ENCODE measurements at regions not wholly inside any gene's neighbourhood (a gene's known extent, or its start where the extent isn't known, plus 50 kb on each side); places are given as distances from the start of the nearest gene placed in this dataset.

DNA sequence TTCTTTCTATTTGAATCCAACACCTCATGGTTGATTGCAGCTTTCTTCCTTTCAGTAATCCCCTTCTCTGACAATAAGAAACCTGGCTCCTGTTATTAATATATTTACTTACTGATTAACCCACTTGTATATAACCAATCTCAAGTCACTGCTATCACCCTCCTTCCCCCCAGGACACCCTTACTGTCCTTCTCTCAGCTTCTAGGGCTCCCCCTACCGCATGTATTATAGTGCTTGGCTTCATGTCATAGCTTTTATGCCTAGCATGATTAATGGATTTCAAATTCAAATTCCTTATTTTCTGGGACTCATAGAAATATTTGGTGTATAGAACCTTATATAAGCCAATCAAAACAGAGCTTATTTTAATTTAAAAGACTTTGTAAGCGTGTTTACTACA, 75.7 kb upstream of the BNIP2 start:
- H3K27me3 ChIP-seq (ENCODE audit: control insufficient read depth in 1 of 2, insufficient read depth in 2 of 2, low read length in 2 of 2): no peaks in the 10 kb centered on the region
- H3K9ac ChIP-seq (ENCODE audit: insufficient read depth, low read depth, low read length): no peak overlapping the region
- 0% methylated on average over 2 of the region's 2 CpGs for WGBS (ENCODE audit: low lambda C conversion rate)
- H4K20me1 ChIP-seq (ENCODE audit: insufficient read depth, low read length): no peaks in the 10 kb centered on the region
- no peaks in the 10 kb centered on the region for H3K36me3 ChIP-seq (replicated peaks in 1 of 2; ENCODE audit: control insufficient read depth in 1 of 2, insufficient read depth in 2 of 2, low read length in 2 of 2)
- no peaks in the 10 kb centered on the region for H3K4me1 ChIP-seq (ENCODE audit: insufficient read depth, low read length)
- no peak overlapping the region for H3K27ac ChIP-seq (ENCODE audit: extremely low read length, insufficient read depth, low read length)
- H3K4me3 ChIP-seq (replicated peaks in 1 of 3; ENCODE audit: insufficient read depth in 1 of 3, low read depth in 2 of 3, low read length in 3 of 3): no peak overlapping the region
- TF ChIP-seq HDAC6 (IDR thresholded peaks at IDR 0.05; ENCODE audit: low read depth, low read length) (no peak), SMC3 (IDR thresholded peaks at IDR 0.05; ENCODE audit: low read length) (peak; percentile 12; the same call in 1 of the 2 replicates)
- TF ChIP-seq, protein P1, sequence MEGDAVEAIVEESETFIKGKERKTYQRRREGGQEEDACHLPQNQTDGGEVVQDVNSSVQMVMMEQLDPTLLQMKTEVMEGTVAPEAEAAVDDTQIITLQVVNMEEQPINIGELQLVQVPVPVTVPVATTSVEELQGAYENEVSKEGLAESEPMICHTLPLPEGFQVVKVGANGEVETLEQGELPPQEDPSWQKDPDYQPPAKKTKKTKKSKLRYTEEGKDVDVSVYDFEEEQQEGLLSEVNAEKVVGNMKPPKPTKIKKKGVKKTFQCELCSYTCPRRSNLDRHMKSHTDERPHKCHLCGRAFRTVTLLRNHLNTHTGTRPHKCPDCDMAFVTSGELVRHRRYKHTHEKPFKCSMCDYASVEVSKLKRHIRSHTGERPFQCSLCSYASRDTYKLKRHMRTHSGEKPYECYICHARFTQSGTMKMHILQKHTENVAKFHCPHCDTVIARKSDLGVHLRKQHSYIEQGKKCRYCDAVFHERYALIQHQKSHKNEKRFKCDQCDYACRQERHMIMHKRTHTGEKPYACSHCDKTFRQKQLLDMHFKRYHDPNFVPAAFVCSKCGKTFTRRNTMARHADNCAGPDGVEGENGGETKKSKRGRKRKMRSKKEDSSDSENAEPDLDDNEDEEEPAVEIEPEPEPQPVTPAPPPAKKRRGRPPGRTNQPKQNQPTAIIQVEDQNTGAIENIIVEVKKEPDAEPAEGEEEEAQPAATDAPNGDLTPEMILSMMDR (CRISPR knock-in tag; IDR thresholded peaks at IDR 0.05): 0 out of 2 replicates have a peak, but pooled peaks have one; percentile 22
- no peak overlapping the region for H2AFZ ChIP-seq (ENCODE audit: low read length)
- ATAC-seq: no peak
- ChIA-PET POLR2A (no interaction called here), CTCF (ENCODE audit: low intra/inter-chr PET ratio, low total read pairs) (interaction anchor here (1.6 kb wide), 1 partner anchor 40 kb away, joined by 6 read pairs; no protein-coding TSS in a partner anchor)
- FAIRE-seq: no peak
- BruUV-seq (replicated peaks): no TSS peak
- no peaks in the 10 kb centered on the region for H3K9me3 ChIP-seq (ENCODE audit: low read length)
- DNase-seq (ENCODE audit: low spot score): no peak
- intact Hi-C loops (cut with micrococcal nuclease; ENCODE audit: unreplicated experiment): loop anchor here (2.0 kb wide), 1 partner anchor 40 kb away; no protein-coding TSS in a partner anchor
- in situ Hi-C loops (cut with HindIII; ENCODE audit: extremely low pct_ligation_motif_present, low pct_unique_long_range_greater_than_20kb): loop anchor here (10.0 kb wide), 1 partner anchor 60 kb away; no protein-coding TSS in a partner anchor
- H3K4me2 ChIP-seq (ENCODE audit: low read depth, low read length): no peak overlapping the region
- H3K79me2 ChIP-seq (ENCODE audit: insufficient read depth, low read length): no peaks in the 10 kb centered on the region

GRCh38 chr15:59762558-59762957, 73.4 kb upstream of the BNIP2 start:
- in situ Hi-C loops (cut with HindIII; ENCODE audit: extremely low pct_ligation_motif_present, low pct_unique_long_range_greater_than_20kb): loop anchor here (10.0 kb wide), 1 partner anchor 62 kb away; no protein-coding TSS in a partner anchor
- WGBS (ENCODE audit: low lambda C conversion rate): 29% methylated on average over 3 of the region's 3 CpGs
- intact Hi-C loops (cut with micrococcal nuclease; ENCODE audit: unreplicated experiment): no loop called here
- BruUV-seq (replicated peaks): no TSS peak
- FAIRE-seq: no peak
- ChIA-PET CTCF (ENCODE audit: low intra/inter-chr PET ratio, low total read pairs) (no interaction called here), POLR2A (no interaction called here)
- DNase-seq (ENCODE audit: low spot score): no peak
- H3K9me3 ChIP-seq (ENCODE audit: low read length): no peaks in the 10 kb centered on the region
- H2AFZ ChIP-seq (ENCODE audit: low read length): no peak overlapping the region
- no peak overlapping the region for H3K4me3 ChIP-seq (replicated peaks in 1 of 3; ENCODE audit: insufficient read depth in 1 of 3, low read depth in 2 of 3, low read length in 3 of 3)
- no peak overlapping the region for H3K4me2 ChIP-seq (ENCODE audit: low read depth, low read length)
- H3K79me2 ChIP-seq (ENCODE audit: insufficient read depth, low read length): no peaks in the 10 kb centered on the region
- no peaks in the 10 kb centered on the region for H3K4me1 ChIP-seq (ENCODE audit: insufficient read depth, low read length)
- no peak for ATAC-seq
- H3K27ac ChIP-seq (ENCODE audit: extremely low read length, insufficient read depth, low read length): no peak overlapping the region
- no peaks in the 10 kb centered on the region for H3K27me3 ChIP-seq (ENCODE audit: control insufficient read depth in 1 of 2, insufficient read depth in 2 of 2, low read length in 2 of 2)
- H4K20me1 ChIP-seq (ENCODE audit: insufficient read depth, low read length): no peaks in the 10 kb centered on the region
- H3K36me3 ChIP-seq (replicated peaks in 1 of 2; ENCODE audit: control insufficient read depth in 1 of 2, insufficient read depth in 2 of 2, low read length in 2 of 2): no peaks in the 10 kb centered on the region
- H3K9ac ChIP-seq (ENCODE audit: insufficient read depth, low read depth, low read length): no peak overlapping the region
- TF ChIP-seq ZNF432 (CRISPR knock-in tag; IDR thresholded peaks at IDR 0.05; ENCODE audit: borderline replicate concordance) (no peak), KLF15 (CRISPR knock-in tag; IDR thresholded peaks at IDR 0.05; ENCODE audit: borderline replicate concordance) (no peak), EP300 (IDR thresholded peaks at IDR 0.05; ENCODE audit: low read depth in 2 of 2, low read length in 2 of 2) (no peak), EP300 (CRISPR knock-in tag; IDR thresholded peaks at IDR 0.05; ENCODE audit: borderline replicate concordance) (no peak), ARNTL (CRISPR knock-in tag; IDR thresholded peaks at IDR 0.05) (no peak), ARID4A (CRISPR knock-in tag; IDR thresholded peaks at IDR 0.05; ENCODE audit: borderline replicate concordance) (no peak), PPARG (CRISPR knock-in tag; conservative IDR thresholded peaks at IDR 0.05) (no peak), NKX3-1 (CRISPR knock-in tag; IDR thresholded peaks at IDR 0.05) (no peak)
- TF ChIP-seq, protein P2, sequence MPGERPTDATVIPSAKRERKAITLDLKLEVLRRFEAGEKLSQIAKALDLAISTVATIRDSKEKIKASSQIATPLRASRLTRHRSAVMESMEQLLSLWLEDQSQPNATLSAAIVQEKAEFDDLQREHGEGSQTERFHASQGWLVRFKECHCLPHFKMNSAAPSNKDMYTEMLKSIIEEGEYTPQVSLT (CRISPR knock-in tag; IDR thresholded peaks at IDR 0.05; ENCODE audit: borderline replicate concordance, low read depth): no peak
